ENCODE measurements at regions not wholly inside any gene's neighbourhood (a gene's known extent, or its start where the extent isn't known, plus 50 kb on each side); places are given as distances from the start of the nearest gene placed in this dataset.

- Mint-ChIP-seq H3K27ac (peak overlapping the region; percentile 65), H3K27me3 (ENCODE audit: low read depth) (peaks cover 21% of the 10 kb centered on the region), H3K4me1 (ENCODE audit: low read depth) (peaks cover 12% of the 10 kb centered on the region), H3K36me3 (ENCODE audit: low read depth) (no peaks in the 10 kb centered on the region), H3K4me3 (peak overlapping the region; percentile 14), H3K9me3 (no peaks in the 10 kb centered on the region)
Measured at GRCh38 chr2:213233438-213234330, 50.6 kb upstream of the SPAG16 start.

Data from T-helper 1 cell treated with Interleukin-12 subunit alpha and Interleukin-12 subunit beta and Interleukin-4 antibody, amounts not matched to agents 30 μg/mL and 1 μg/mL, for 36 hours (primary cell).